Vagina (tissue), 2 donors: ENCODE measurements at regions not wholly inside any gene's neighbourhood (a gene's known extent, or its start where the extent isn't known, plus 50 kb on each side); places are given as distances from the start of the nearest gene placed in this dataset.
"Not testable (repeated sequence)": the region's sequence is repeated elsewhere in the genome, so short reads cannot be mapped to it uniquely, and the experiment has no call there.

Source experiments
- DNase-seq, 2 donors: peaks; one replicate each; pipeline ENCODE4 v3.0.0-alpha.2; 2017; ENCODE audit errors: extremely low spot score in 2 of 2
- H3K27ac ChIP-seq: fragments of 200-600 bp; sonication (generic); one replicate; pipeline ENCODE4 v1.5.1; 2019
- H3K27me3 ChIP-seq: fragments of 200-600 bp; sonication (generic); one replicate; pipeline ENCODE4 v1.5.1; 2019
- H3K36me3 ChIP-seq, 2 donors: fragments of 200-600 bp; sonication (generic); one replicate each; pipeline ENCODE4 v1.5.1; 2017 to 2019
- H3K4me1 ChIP-seq: fragments of 200-600 bp; sonication (generic); one replicate; pipeline ENCODE4 v1.5.1; 2019
- H3K4me3 ChIP-seq, 2 donors: fragments of 200-600 bp; sonication (generic); 1 replicate in 1 of 2; 2 replicates in 1 of 2; pipeline ENCODE4 v1.5.1; 2016 to 2019
- H3K9me3 ChIP-seq: fragments of 200-600 bp; sonication (generic); one replicate; pipeline ENCODE4 v1.5.1; 2019
- POLR2A ChIP-seq, 2 donors: fragments of 450-650 bp; IDR thresholded peaks; one replicate each; pipeline ENCODE4 v1.6.1; 2017; ENCODE audit warnings: antibody characterized with exemption in 2 of 2, mild to moderate bottlenecking in 2 of 2, moderate library complexity in 2 of 2
- POLR2AphosphoS5 ChIP-seq, 2 donors: sonication (generic); formaldehyde crosslinking; IDR thresholded peaks; one replicate each; pipeline ENCODE4 v1.9.0; 2017; ENCODE audit warnings: antibody characterized with exemption in 2 of 2, mild to moderate bottlenecking in 2 of 2, low read depth in 1 of 2; ENCODE audit not compliant: insufficient read depth in 1 of 2
- intact Hi-C: fragments of 100-400 bp; cut with DNase I; formaldehyde crosslinking; loops from one replicate; pipeline ENCODE4 v1.15.1; 2023
- TF ChIP-seq, protein P1 (sequence below), 3 experiments: fragments of 450-650 bp in 2 of 3; fragments of 200-600 bp in 1 of 3; sonication (generic) in 1 of 3; IDR thresholded peaks; one replicate each; pipeline ENCODE4 v1.5.1; 2017 to 2019; ENCODE audit warnings: antibody characterized with exemption in 3 of 3, mild to moderate bottlenecking in 2 of 3, moderate library complexity in 2 of 3

DNA sequence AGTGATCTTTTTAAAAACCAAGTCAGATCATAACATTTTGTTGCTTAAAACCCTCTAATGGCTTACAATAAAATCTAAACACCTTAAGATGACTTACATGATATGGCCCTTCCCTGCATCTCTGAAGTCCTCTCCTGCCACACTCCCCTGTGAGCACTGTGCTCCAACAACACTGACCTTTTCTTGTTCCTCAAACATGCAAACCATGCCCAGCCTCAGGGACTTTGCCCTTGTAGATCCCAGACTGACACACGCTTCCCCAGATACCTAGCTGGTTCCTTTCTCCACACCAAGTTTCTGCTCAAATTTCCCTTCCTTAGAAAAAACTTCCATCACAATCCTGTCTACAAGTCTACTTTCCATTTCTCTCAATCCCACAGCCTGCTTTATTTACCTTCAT is 128.6 kb downstream of the IPO8 start:
- H3K4me3 ChIP-seq: no peak overlapping the region
- no peak overlapping the region for H3K27ac ChIP-seq
- intact Hi-C loops: no loop called here
- no peaks in the 10 kb centered on the region for H3K9me3 ChIP-seq
- H3K36me3 ChIP-seq: no peaks in the 10 kb centered on the region
- no peak for DNase-seq
- TF ChIP-seq POLR2AphosphoS5 (IDR thresholded peaks at IDR 0.05; ENCODE audit: insufficient read depth in 1 of 2, low read depth in 1 of 2): no peak
- TF ChIP-seq, protein P1, sequence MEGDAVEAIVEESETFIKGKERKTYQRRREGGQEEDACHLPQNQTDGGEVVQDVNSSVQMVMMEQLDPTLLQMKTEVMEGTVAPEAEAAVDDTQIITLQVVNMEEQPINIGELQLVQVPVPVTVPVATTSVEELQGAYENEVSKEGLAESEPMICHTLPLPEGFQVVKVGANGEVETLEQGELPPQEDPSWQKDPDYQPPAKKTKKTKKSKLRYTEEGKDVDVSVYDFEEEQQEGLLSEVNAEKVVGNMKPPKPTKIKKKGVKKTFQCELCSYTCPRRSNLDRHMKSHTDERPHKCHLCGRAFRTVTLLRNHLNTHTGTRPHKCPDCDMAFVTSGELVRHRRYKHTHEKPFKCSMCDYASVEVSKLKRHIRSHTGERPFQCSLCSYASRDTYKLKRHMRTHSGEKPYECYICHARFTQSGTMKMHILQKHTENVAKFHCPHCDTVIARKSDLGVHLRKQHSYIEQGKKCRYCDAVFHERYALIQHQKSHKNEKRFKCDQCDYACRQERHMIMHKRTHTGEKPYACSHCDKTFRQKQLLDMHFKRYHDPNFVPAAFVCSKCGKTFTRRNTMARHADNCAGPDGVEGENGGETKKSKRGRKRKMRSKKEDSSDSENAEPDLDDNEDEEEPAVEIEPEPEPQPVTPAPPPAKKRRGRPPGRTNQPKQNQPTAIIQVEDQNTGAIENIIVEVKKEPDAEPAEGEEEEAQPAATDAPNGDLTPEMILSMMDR (IDR thresholded peaks at IDR 0.05): no peak
- TF ChIP-seq POLR2A (IDR thresholded peaks at IDR 0.05): no peak
- H3K4me1 ChIP-seq: no peaks in the 10 kb centered on the region
- no peaks in the 10 kb centered on the region for H3K27me3 ChIP-seq

DNA sequence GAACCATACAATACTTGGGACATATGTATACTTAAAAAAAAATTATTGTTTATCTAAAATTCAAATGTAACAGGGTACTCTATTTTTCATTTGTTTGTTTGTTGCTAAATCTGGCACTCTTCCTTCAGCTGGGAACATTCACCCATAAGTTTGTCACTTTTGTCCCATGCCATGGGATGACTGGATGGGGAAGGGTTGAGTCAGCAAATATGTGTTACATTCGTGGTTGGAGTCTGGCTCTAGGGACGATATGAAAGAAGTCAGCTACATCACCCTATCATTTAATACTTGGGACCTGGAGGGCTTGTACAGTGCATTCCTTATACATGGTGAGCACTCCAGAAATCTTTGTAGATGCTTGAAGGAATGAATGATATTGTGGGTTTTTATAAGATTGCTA is 131.3 kb downstream of the IPO8 start:
- DNase-seq: no peak
- H3K27ac ChIP-seq: no peak overlapping the region
- no peaks in the 10 kb centered on the region for H3K9me3 ChIP-seq
- TF ChIP-seq, protein P1 (IDR thresholded peaks at IDR 0.05): no peak
- no peak for TF ChIP-seq POLR2A (IDR thresholded peaks at IDR 0.05)
- no peak for TF ChIP-seq POLR2AphosphoS5 (IDR thresholded peaks at IDR 0.05; ENCODE audit: insufficient read depth in 1 of 2, low read depth in 1 of 2)
- no peaks in the 10 kb centered on the region for H3K27me3 ChIP-seq
- H3K4me1 ChIP-seq: no peaks in the 10 kb centered on the region
- H3K4me3 ChIP-seq: no peak overlapping the region
- intact Hi-C loops: no loop called here
- no peaks in the 10 kb centered on the region for H3K36me3 ChIP-seq

DNA sequence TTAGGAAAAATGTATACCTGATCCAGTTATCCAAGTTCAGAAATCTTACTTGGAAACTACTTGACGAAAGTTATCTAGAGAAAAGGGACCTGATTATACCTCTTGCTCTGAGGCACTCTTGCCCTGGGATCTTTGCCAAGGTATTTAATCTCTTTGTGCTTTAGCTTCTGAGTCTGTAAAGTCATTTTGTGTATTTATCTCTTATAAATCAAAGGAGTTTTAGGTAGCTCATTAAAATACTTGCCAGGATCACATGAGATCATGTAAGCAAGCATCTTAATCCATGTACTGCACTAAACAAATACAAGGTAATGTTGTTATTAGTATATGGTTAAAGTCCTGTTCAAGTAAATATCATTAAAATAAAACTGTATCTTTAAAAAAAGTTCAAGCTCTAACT is 147.5 kb downstream of the IPO8 start:
- Histone ChIP-seq H3K27ac (no peak overlapping the region), H3K36me3 (no peaks in the 10 kb centered on the region), H3K27me3 (no peaks in the 10 kb centered on the region), H3K4me1 (no peaks in the 10 kb centered on the region), H3K9me3 (no peaks in the 10 kb centered on the region), H3K4me3 (no peak overlapping the region)
- no peak for TF ChIP-seq POLR2A (IDR thresholded peaks at IDR 0.05)
- TF ChIP-seq, protein P1 (IDR thresholded peaks at IDR 0.05): no peak
- TF ChIP-seq POLR2AphosphoS5 (IDR thresholded peaks at IDR 0.05; ENCODE audit: insufficient read depth in 1 of 2, low read depth in 1 of 2): no peak
- no peak for DNase-seq
- intact Hi-C loops: no loop called here

DNA sequence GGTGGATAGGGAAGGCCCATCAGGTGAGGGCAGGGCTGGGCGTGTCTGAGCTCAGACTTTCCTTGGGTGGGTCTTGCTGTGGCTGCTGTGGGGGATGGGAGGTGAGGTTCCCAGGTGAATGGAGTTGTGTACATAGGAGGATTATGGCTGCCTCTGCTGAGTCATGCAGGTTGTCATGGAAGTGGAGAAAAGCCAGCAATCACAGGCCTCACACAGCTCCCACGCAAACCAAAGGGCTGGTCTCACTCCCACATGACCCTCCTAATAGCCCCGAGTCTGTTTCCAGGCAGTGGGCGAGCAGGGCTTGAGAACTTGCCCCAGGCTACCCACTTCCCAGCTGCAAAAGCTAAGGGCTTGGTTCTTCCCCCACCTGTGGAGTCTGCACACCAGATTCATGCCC is 149.5 kb downstream of the IPO8 start:
- H3K27ac ChIP-seq: no peak overlapping the region
- H3K9me3 ChIP-seq: no peaks in the 10 kb centered on the region
- no peaks in the 10 kb centered on the region for H3K36me3 ChIP-seq
- no peak overlapping the region for H3K4me3 ChIP-seq
- H3K27me3 ChIP-seq: no peaks in the 10 kb centered on the region
- no peak for DNase-seq
- TF ChIP-seq, protein P1 (IDR thresholded peaks at IDR 0.05): no peak
- TF ChIP-seq POLR2A (IDR thresholded peaks at IDR 0.05) (no peak), POLR2AphosphoS5 (IDR thresholded peaks at IDR 0.05; ENCODE audit: insufficient read depth in 1 of 2, low read depth in 1 of 2) (no peak)
- intact Hi-C loops: no loop called here
- no peaks in the 10 kb centered on the region for H3K4me1 ChIP-seq

DNA sequence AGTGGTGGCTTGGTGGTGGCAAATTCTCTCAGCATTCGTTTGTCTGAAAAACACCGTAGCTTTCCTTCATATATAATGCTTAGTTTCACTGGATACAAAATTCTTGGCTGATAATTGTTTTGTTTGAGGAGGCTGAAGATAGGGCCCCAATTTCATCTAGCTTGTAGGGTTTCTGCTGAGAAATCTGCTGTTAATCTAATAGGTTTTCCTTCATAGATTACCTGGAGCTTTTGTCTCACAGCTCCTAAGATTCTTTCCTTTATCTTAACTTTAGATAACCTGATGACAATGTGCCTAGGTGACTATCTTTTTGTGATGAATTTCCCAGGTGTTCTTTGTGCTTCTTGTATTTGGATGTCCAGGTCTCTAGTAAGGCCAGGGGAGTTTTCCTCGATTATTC is 151.0 kb downstream of the IPO8 start:
- H3K27ac ChIP-seq, H3K4me1 ChIP-seq, H3K4me3 ChIP-seq, H3K36me3 ChIP-seq, DNase-seq, intact Hi-C loops, H3K9me3 ChIP-seq, H3K27me3 ChIP-seq: not testable (repeated sequence)

DNA sequence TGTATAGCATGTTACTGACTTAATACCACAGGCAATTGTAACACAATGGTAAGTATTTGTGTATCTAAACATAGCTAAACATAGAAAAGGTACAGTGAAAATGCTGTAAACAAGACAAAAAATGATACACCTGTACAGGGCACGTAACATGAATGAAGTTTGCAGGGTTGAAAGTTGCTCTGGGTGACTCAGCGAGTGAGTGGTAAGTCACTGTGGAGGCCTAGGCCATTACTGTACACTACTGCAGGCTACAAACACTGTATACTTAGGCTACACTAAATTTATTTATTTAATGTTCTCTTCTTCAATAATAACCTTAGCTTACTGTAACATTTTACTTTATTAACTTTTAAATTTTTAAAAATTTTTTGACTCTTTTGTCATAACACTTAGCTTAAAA is 158.4 kb downstream of the IPO8 start:
- Histone ChIP-seq H3K4me1 (no peaks in the 10 kb centered on the region), H3K27me3 (no peaks in the 10 kb centered on the region), H3K9me3 (no peaks in the 10 kb centered on the region), H3K4me3 (no peak overlapping the region), H3K27ac (no peak overlapping the region), H3K36me3 (no peaks in the 10 kb centered on the region)
- intact Hi-C loops: no loop called here
- TF ChIP-seq POLR2AphosphoS5 (IDR thresholded peaks at IDR 0.05; ENCODE audit: insufficient read depth in 1 of 2, low read depth in 1 of 2): no peak
- TF ChIP-seq, protein P1 (IDR thresholded peaks at IDR 0.05): no peak
- DNase-seq: no peak
